ENCODE measurements at regions not wholly inside any gene's neighbourhood (a gene's known extent, or its start where the extent isn't known, plus 50 kb on each side); places are given as distances from the start of the nearest gene placed in this dataset.

- no peak for TF ChIP-seq CTCF (IDR thresholded peaks at IDR 0.05)
- no peak overlapping the region for H3K4me3 ChIP-seq
- no peak overlapping the region for H3K27ac ChIP-seq
- no peak for DNase-seq (ENCODE audit: low spot score)
Observed at GRCh38 chr1:216814576-216815259, 91.5 kb upstream of the ESRRG start.

- DNase-seq (ENCODE audit: low spot score) = no peak
- H3K27ac ChIP-seq = no peak overlapping the region
- TF ChIP-seq CTCF (IDR thresholded peaks at IDR 0.05) = no peak
- H3K4me3 ChIP-seq = no peak overlapping the region
Observed at GRCh38 chr1:216812966-216813365, 89.7 kb upstream of the ESRRG start.

- DNase-seq (ENCODE audit: low spot score) = no peak
- Histone ChIP-seq H3K27ac (no peak overlapping the region), H3K4me3 (no peak overlapping the region)
- TF ChIP-seq CTCF (IDR thresholded peaks at IDR 0.05) = no peak
Observed at GRCh38 chr1:216809649-216810048, 86.4 kb upstream of the ESRRG start.

GRCh38 chr1:216807696-216808095 is 84.5 kb upstream of the ESRRG start:
- DNase-seq (ENCODE audit: low spot score) = no peak
- H3K27ac ChIP-seq = no peak overlapping the region
- no peak for TF ChIP-seq CTCF (IDR thresholded peaks at IDR 0.05)
- no peak overlapping the region for H3K4me3 ChIP-seq

GRCh38 chr1:216805953-216806352 is 82.7 kb upstream of the ESRRG start:
- DNase-seq (ENCODE audit: low spot score) = no peak
- Histone ChIP-seq H3K4me3 (no peak overlapping the region), H3K27ac (no peak overlapping the region)
- no peak for TF ChIP-seq CTCF (IDR thresholded peaks at IDR 0.05)

GRCh38 chr1:216805233-216805632 is 82.0 kb upstream of the ESRRG start:
- no peak overlapping the region for H3K27ac ChIP-seq
- no peak for TF ChIP-seq CTCF (IDR thresholded peaks at IDR 0.05)
- no peak overlapping the region for H3K4me3 ChIP-seq
- no peak for DNase-seq (ENCODE audit: low spot score)

- no peak for DNase-seq (ENCODE audit: low spot score)
- Histone ChIP-seq H3K4me3 (no peak overlapping the region), H3K27ac (no peak overlapping the region)
- no peak for TF ChIP-seq CTCF (IDR thresholded peaks at IDR 0.05)
Observed at GRCh38 chr1:216804111-216804510, 80.9 kb upstream of the ESRRG start.
